SU-DHL-6 (cell line): ENCODE measurements at regions not wholly inside any gene's neighbourhood (a gene's known extent, or its start where the extent isn't known, plus 50 kb on each side); places are given as distances from the start of the nearest gene placed in this dataset.

Source experiments
- H2AFZ ChIP-seq: fragments of 200-600 bp; sonication (generic); 2 replicates; pipeline ENCODE4 v1.6.1; 2014; ENCODE audit warnings: low read depth, mild to moderate bottlenecking, moderate library complexity, mixed read lengths, antibody characterized with exemption, low read length; ENCODE audit not compliant: severe bottlenecking
- H3F3A ChIP-seq: fragments of 200-600 bp; shearing (Covaris generic); 2 replicates; pipeline ENCODE4 v1.6.0; 2016; ENCODE audit warnings: antibody characterized with exemption, mild to moderate bottlenecking; ENCODE audit not compliant: insufficient read depth
- H3K27ac ChIP-seq: fragments of 200-600 bp; sonication (generic); 2 replicates; pipeline ENCODE4 v1.5.1; 2016; ENCODE audit warnings: low read depth, mild to moderate bottlenecking, low read length, moderate library complexity, mixed read lengths
- H3K27me3 ChIP-seq: fragments of 200-600 bp; sonication (generic), shearing (Covaris generic); 2 replicates; pipeline ENCODE4 v1.6.0; 2014; ENCODE audit warnings: mild to moderate bottlenecking, low read length
- H3K36me3 ChIP-seq: fragments of 200-600 bp; sonication (generic); 2 replicates; pipeline ENCODE4 v1.6.1; 2014; ENCODE audit warnings: mild to moderate bottlenecking, low read length, mixed read lengths
- H3K4me2 ChIP-seq: fragments of 300-600, 200-600 bp; shearing (Covaris generic), sonication (generic); 2 replicates; pipeline ENCODE4 v1.6.0; 2014; ENCODE audit warnings: low read length, low read depth, mild to moderate bottlenecking; ENCODE audit not compliant: poor library complexity, severe bottlenecking
- H3K4me3 ChIP-seq: fragments of 200-600 bp; sonication (generic); 2 replicates; pipeline ENCODE4 v1.5.1; 2014; ENCODE audit warnings: antibody characterized with exemption, low read length, mild to moderate bottlenecking, mixed read lengths; ENCODE audit not compliant: insufficient read depth, poor library complexity, severe bottlenecking
- H3K79me2 ChIP-seq: fragments of 200-600 bp; sonication (generic); 2 replicates; pipeline ENCODE4 v1.6.1; 2014; ENCODE audit warnings: mild to moderate bottlenecking, low read length, moderate library complexity; ENCODE audit not compliant: insufficient read depth
- H3K9ac ChIP-seq: fragments of 200-600 bp; sonication (generic); 2 replicates; pipeline ENCODE4 v1.7.0; 2014; ENCODE audit warnings: mild to moderate bottlenecking, low read length
- H3K9me2 ChIP-seq: fragments of 200-600 bp; sonication (generic); replicated peaks from 2 replicates; pipeline ENCODE4 v1.6.1; 2014; ENCODE audit warnings: low read length; ENCODE audit not compliant: insufficient read depth
- H3K9me3 ChIP-seq: fragments of 200-600 bp; sonication (generic); 2 replicates; pipeline ENCODE4 v1.6.1; 2014; ENCODE audit warnings: low read length, mixed read lengths; ENCODE audit not compliant: insufficient read depth
- H4K20me1 ChIP-seq: fragments of 200-600 bp; sonication (generic); 2 replicates; pipeline ENCODE4 v1.6.1; 2014; ENCODE audit warnings: low read depth, mild to moderate bottlenecking, antibody characterized with exemption, low read length, moderate library complexity, mixed read lengths
- EZH2phosphoT487 ChIP-seq: fragments of 200-600 bp; sonication (generic), shearing (Covaris generic); conservative IDR thresholded peaks from 2 replicates; pipeline ENCODE4 v1.6.1; 2018; ENCODE audit warnings: mild to moderate bottlenecking, antibody characterized with exemption, low read length, moderate library complexity, mixed read lengths
- TF ChIP-seq, protein P1 (sequence below): fragments of 200-600 bp; sonication (generic); IDR thresholded peaks from one replicate; pipeline ENCODE4 v1.5.1; 2017; ENCODE audit warnings: antibody characterized with exemption, mild to moderate bottlenecking, low read length, moderate library complexity; ENCODE audit not compliant: insufficient read depth, poor library complexity, severe bottlenecking

DNA sequence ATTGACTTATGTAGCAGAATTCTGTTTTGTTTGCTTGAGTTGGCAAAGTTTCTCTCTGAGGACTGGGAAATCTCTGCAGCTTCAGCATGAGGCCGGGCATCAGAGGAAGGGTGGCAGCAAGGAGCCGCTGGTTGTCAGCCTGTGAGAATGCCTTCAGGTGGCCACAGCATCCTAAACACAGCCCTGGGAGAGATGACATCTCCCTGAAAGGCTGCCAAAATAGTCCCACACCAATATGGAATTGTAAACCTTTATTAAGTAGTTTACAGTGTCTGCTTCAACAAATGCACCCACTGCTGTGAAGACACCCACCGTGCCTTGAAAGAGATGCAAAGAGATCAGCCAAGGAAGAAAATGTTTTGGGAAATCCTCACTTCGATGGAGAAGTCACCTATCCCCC, 609.7 kb upstream of the ARRDC4 start:
- no peak overlapping the region for H3K9ac ChIP-seq
- H3K9me3 ChIP-seq: no peaks in the 10 kb centered on the region
- no peaks in the 10 kb centered on the region for H3K36me3 ChIP-seq
- no peaks in the 10 kb centered on the region for H3K79me2 ChIP-seq
- no peak overlapping the region for H3K4me2 ChIP-seq
- H3K4me3 ChIP-seq: no peak overlapping the region
- no peak overlapping the region for H3K27ac ChIP-seq
- H4K20me1 ChIP-seq: no peaks in the 10 kb centered on the region
- no peaks in the 10 kb centered on the region for H3F3A ChIP-seq
- H3K27me3 ChIP-seq: no peaks in the 10 kb centered on the region
- H2AFZ ChIP-seq: no peak overlapping the region
- no peak for TF ChIP-seq EZH2phosphoT487
- TF ChIP-seq, protein P1, sequence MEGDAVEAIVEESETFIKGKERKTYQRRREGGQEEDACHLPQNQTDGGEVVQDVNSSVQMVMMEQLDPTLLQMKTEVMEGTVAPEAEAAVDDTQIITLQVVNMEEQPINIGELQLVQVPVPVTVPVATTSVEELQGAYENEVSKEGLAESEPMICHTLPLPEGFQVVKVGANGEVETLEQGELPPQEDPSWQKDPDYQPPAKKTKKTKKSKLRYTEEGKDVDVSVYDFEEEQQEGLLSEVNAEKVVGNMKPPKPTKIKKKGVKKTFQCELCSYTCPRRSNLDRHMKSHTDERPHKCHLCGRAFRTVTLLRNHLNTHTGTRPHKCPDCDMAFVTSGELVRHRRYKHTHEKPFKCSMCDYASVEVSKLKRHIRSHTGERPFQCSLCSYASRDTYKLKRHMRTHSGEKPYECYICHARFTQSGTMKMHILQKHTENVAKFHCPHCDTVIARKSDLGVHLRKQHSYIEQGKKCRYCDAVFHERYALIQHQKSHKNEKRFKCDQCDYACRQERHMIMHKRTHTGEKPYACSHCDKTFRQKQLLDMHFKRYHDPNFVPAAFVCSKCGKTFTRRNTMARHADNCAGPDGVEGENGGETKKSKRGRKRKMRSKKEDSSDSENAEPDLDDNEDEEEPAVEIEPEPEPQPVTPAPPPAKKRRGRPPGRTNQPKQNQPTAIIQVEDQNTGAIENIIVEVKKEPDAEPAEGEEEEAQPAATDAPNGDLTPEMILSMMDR: no peak
- H3K9me2 ChIP-seq: no peaks in the 10 kb centered on the region

DNA sequence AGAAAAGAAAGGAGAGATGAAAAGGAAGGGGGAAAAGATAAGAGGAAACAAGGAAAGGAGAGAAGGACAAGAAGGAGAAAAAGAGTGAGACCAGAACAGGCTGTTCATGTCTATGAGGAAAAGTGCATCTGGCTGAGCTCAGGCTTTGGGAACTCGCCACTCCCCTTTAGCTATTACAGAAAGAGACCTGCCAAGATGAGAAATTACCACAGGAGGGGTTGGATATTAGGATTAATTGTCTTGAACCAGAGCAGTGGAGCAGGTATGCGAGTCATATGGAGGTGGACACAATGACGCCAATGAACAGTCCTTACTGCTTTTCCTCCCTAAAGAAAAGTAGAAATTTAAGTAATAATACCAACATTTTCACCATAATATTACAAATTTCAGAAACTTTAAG, 577.0 kb upstream of the ARRDC4 start:
- Histone ChIP-seq H3K27ac (no peak overlapping the region), H3K9ac (no peak overlapping the region), H3K9me3 (no peaks in the 10 kb centered on the region), H3K9me2 (no peaks in the 10 kb centered on the region), H3K79me2 (no peaks in the 10 kb centered on the region), H3K36me3 (no peaks in the 10 kb centered on the region), H3K27me3 (no peaks in the 10 kb centered on the region), H3K4me2 (no peak overlapping the region), H3K4me3 (no peak overlapping the region), H2AFZ (no peak overlapping the region), H4K20me1 (no peaks in the 10 kb centered on the region), H3F3A (no peaks in the 10 kb centered on the region)
- TF ChIP-seq EZH2phosphoT487: no peak
- TF ChIP-seq, protein P1: no peak

DNA sequence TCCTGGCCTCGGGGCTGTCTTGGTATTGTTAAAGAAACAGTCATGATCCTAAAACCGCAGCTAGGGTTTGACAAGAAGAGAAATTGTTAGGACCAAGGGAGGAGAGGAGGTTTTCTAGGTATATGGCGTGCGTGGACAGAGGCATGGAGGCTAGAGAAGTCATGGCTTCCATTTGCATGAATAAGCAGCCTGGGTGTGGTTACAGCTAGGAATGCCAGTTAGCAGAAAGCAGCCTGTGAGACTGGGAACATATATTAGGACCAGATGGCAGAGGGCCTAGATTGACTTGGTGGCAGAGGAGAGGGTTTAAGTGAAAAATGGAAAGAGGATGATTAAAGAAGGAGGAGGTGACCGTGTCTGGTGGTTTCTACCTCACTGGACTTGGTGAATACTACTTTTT, 573.6 kb upstream of the ARRDC4 start:
- no peaks in the 10 kb centered on the region for H3K27me3 ChIP-seq
- H3K27ac ChIP-seq: no peak overlapping the region
- H3K9me2 ChIP-seq: no peaks in the 10 kb centered on the region
- no peaks in the 10 kb centered on the region for H3K79me2 ChIP-seq
- H2AFZ ChIP-seq: no peak overlapping the region
- H3F3A ChIP-seq: no peaks in the 10 kb centered on the region
- no peaks in the 10 kb centered on the region for H4K20me1 ChIP-seq
- no peak overlapping the region for H3K9ac ChIP-seq
- TF ChIP-seq, protein P1: no peak
- no peak for TF ChIP-seq EZH2phosphoT487
- H3K4me3 ChIP-seq: no peak overlapping the region
- H3K36me3 ChIP-seq: no peaks in the 10 kb centered on the region
- H3K4me2 ChIP-seq: no peak overlapping the region
- no peaks in the 10 kb centered on the region for H3K9me3 ChIP-seq
